IPS-15b (cell line): ENCODE measurements at regions not wholly inside any gene's neighbourhood (a gene's known extent, or its start where the extent isn't known, plus 50 kb on each side); places are given as distances from the start of the nearest gene placed in this dataset.

ENCODE experiments used
- H3K27me3 ChIP-seq: one replicate; pipeline ENCODE4 v1.6.1; 2013; ENCODE audit warnings: low read length; ENCODE audit not compliant: control insufficient read depth, insufficient read depth
- H3K36me3 ChIP-seq: one replicate; pipeline ENCODE4 v1.6.1; 2013; ENCODE audit warnings: low read length; ENCODE audit not compliant: control insufficient read depth, insufficient read depth
- H3K4me1 ChIP-seq: one replicate; pipeline ENCODE4 v1.6.1; 2013; ENCODE audit warnings: mild to moderate bottlenecking, low read length; ENCODE audit not compliant: control insufficient read depth, insufficient read depth
- H3K4me3 ChIP-seq: one replicate; pipeline ENCODE4 v1.5.1; 2013; ENCODE audit warnings: low read depth, low read length
- H3K9ac ChIP-seq: one replicate; pipeline ENCODE4 v1.6.1; 2013; ENCODE audit warnings: low read depth, mild to moderate bottlenecking, low read length
- H3K9me3 ChIP-seq: one replicate; pipeline ENCODE4 v1.6.1; 2013; ENCODE audit warnings: mild to moderate bottlenecking, low read length; ENCODE audit not compliant: control insufficient read depth, insufficient read depth

GRCh38 chr4:153912301-153912700, 123.4 kb upstream of the SFRP2 start:
- no peak overlapping the region for H3K4me3 ChIP-seq
- H3K36me3 ChIP-seq = no peaks in the 10 kb centered on the region
- H3K27me3 ChIP-seq = no peaks in the 10 kb centered on the region

DNA sequence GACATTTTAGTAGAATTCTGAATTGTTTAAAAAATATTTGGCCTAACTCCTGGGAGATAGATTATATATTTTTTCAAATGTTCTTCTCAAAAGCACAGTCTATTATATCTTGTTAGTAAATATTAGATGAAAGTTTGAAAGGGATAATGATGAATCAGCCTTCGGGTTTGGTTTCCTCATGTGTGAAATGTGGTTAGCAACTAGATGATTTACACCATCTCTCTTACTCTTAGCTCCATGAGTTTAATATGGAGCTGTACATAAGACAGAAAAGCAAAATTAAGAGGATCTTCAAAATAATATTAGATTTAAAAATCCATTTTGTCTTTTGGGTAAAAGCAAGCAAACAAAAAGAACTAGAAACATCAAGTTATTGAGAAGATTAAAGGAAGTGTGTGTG, 120.8 kb upstream of the SFRP2 start:
- Histone ChIP-seq H3K9ac (no peak overlapping the region), H3K4me3 (no peak overlapping the region), H3K36me3 (no peaks in the 10 kb centered on the region), H3K27me3 (no peaks in the 10 kb centered on the region), H3K4me1 (no peaks in the 10 kb centered on the region), H3K9me3 (no peaks in the 10 kb centered on the region)

More at GRCh38 chr4:153912301-153912700, 123.4 kb upstream of the SFRP2 start:
- H3K4me1 ChIP-seq = no peaks in the 10 kb centered on the region
- no peak overlapping the region for H3K9ac ChIP-seq
- H3K9me3 ChIP-seq = no peaks in the 10 kb centered on the region

- no peak overlapping the region for H3K9ac ChIP-seq
- H3K4me1 ChIP-seq = no peaks in the 10 kb centered on the region
- H3K36me3 ChIP-seq = no peaks in the 10 kb centered on the region
- no peaks in the 10 kb centered on the region for H3K9me3 ChIP-seq
- H3K27me3 ChIP-seq = no peaks in the 10 kb centered on the region
- no peak overlapping the region for H3K4me3 ChIP-seq
Observed at GRCh38 chr4:153906231-153906630, 117.3 kb upstream of the SFRP2 start.

GRCh38 chr4:153905231-153905630, 116.3 kb upstream of the SFRP2 start:
- H3K27me3 ChIP-seq = no peaks in the 10 kb centered on the region
- no peaks in the 10 kb centered on the region for H3K9me3 ChIP-seq
- no peak overlapping the region for H3K4me3 ChIP-seq
- H3K36me3 ChIP-seq = no peaks in the 10 kb centered on the region
- no peak overlapping the region for H3K9ac ChIP-seq
- H3K4me1 ChIP-seq = no peaks in the 10 kb centered on the region

- Histone ChIP-seq H3K9me3 (no peaks in the 10 kb centered on the region), H3K27me3 (no peaks in the 10 kb centered on the region), H3K4me3 (no peak overlapping the region), H3K36me3 (no peaks in the 10 kb centered on the region), H3K4me1 (no peaks in the 10 kb centered on the region), H3K9ac (no peak overlapping the region)
Observed at GRCh38 chr4:153904011-153904410, 115.1 kb upstream of the SFRP2 start.

GRCh38 chr4:153901220-153901619, 112.3 kb upstream of the SFRP2 start:
- no peaks in the 10 kb centered on the region for H3K36me3 ChIP-seq
- H3K27me3 ChIP-seq = no peaks in the 10 kb centered on the region

DNA sequence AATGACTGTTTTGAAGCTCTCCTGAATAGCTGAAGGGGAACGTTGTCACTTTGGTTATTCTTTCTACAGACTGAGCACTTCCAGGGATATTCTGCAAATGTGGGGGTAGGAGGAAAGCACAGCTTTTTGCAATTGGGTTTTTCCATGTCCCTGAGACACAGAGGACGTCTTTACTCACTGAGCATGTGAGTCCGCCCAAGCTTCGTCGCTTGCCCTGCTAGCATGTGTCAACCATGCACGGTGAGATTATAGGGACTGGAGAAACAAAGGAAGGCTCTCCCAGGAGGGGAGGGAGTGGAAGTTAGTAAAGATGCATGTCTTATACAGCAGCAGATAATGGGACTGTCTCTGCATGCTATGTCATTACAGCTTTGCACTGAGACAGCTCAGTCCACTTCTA, 111.5 kb upstream of the SFRP2 start:
- Histone ChIP-seq H3K9me3 (no peaks in the 10 kb centered on the region), H3K9ac (no peak overlapping the region), H3K4me3 (no peak overlapping the region), H3K27me3 (no peaks in the 10 kb centered on the region), H3K4me1 (no peaks in the 10 kb centered on the region), H3K36me3 (no peaks in the 10 kb centered on the region)

More at GRCh38 chr4:153901220-153901619, 112.3 kb upstream of the SFRP2 start:
- Histone ChIP-seq H3K9me3 (no peaks in the 10 kb centered on the region), H3K4me1 (no peaks in the 10 kb centered on the region), H3K9ac (no peak overlapping the region), H3K4me3 (no peak overlapping the region)

DNA sequence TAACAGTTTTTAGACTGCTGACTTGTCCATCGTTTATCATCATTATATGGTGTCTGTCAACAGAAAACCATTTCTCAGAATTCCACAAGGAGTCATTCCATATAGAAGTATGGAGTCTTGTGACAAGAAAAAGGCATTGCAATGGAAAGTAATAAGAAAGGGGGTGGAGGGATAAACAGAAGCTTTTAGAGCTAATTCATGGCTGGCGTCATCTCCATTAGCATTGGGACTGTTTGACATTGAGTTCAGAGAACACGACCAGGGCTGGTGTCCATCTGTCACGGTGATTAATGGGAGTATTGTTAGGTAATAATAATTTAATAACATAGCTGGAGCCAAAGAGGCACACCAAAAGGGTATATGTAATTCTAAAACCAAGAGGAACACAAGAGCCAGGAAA, 101.9 kb upstream of the SFRP2 start:
- Histone ChIP-seq H3K9me3 (no peaks in the 10 kb centered on the region), H3K36me3 (no peaks in the 10 kb centered on the region), H3K27me3 (no peaks in the 10 kb centered on the region)

GRCh38 chr4:153887217-153887616, 98.3 kb upstream of the SFRP2 start:
- Histone ChIP-seq H3K4me3 (no peak overlapping the region), H3K9me3 (peaks cover 3% of the 10 kb centered on the region), H3K9ac (no peak overlapping the region), H3K27me3 (no peaks in the 10 kb centered on the region), H3K4me1 (no peaks in the 10 kb centered on the region), H3K36me3 (no peaks in the 10 kb centered on the region)

More for the DNA sequence above, 101.9 kb upstream of the SFRP2 start:
- Histone ChIP-seq H3K9ac (no peak overlapping the region), H3K4me1 (no peaks in the 10 kb centered on the region), H3K4me3 (no peak overlapping the region)

DNA sequence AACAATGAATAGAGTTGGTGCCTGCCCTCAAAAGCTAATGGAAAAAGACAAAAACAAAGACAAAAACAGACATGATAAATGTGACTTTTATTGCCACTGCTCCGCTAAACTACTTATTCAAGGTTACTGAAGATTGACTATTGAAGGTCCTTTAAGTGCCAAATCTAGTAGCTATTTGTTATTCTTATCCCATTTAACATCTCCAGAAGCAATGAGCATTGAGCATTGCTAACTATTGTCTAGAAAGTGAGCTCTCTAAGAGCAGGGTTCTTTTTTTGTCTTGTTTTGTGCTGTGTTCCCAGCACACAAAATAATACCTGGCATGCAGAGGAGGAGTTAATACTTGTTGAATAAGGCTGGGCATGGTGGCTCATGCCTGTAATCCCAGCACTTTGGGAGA, 95.4 kb upstream of the SFRP2 start:
- H3K4me3 ChIP-seq = no peak overlapping the region
- H3K36me3 ChIP-seq = no peaks in the 10 kb centered on the region
- H3K9ac ChIP-seq = no peak overlapping the region
- H3K27me3 ChIP-seq = no peaks in the 10 kb centered on the region
- peaks cover 7% of the 10 kb centered on the region for H3K9me3 ChIP-seq
- no peaks in the 10 kb centered on the region for H3K4me1 ChIP-seq

GRCh38 chr4:153880983-153881382, 92.1 kb upstream of the SFRP2 start:
- no peaks in the 10 kb centered on the region for H3K4me1 ChIP-seq
- H3K27me3 ChIP-seq = no peaks in the 10 kb centered on the region
- H3K4me3 ChIP-seq = no peak overlapping the region
- H3K9ac ChIP-seq = no peak overlapping the region
- H3K36me3 ChIP-seq = no peaks in the 10 kb centered on the region
- H3K9me3 ChIP-seq = peaks cover 7% of the 10 kb centered on the region

- H3K9me3 ChIP-seq = peaks cover 7% of the 10 kb centered on the region
- H3K27me3 ChIP-seq = no peaks in the 10 kb centered on the region
- no peak overlapping the region for H3K4me3 ChIP-seq
- no peaks in the 10 kb centered on the region for H3K36me3 ChIP-seq
- H3K9ac ChIP-seq = no peak overlapping the region
- H3K4me1 ChIP-seq = no peaks in the 10 kb centered on the region
Observed at GRCh38 chr4:153877898-153878297, 89.0 kb upstream of the SFRP2 start.

- no peaks in the 10 kb centered on the region for H3K9me3 ChIP-seq
- no peaks in the 10 kb centered on the region for H3K27me3 ChIP-seq
- H3K9ac ChIP-seq = no peak overlapping the region
- no peaks in the 10 kb centered on the region for H3K36me3 ChIP-seq
- no peaks in the 10 kb centered on the region for H3K4me1 ChIP-seq
- no peak overlapping the region for H3K4me3 ChIP-seq
Observed at GRCh38 chr4:153873741-153874140, 84.9 kb upstream of the SFRP2 start.
